Fibroblast of lung (primary cell): ENCODE measurements at regions not wholly inside any gene's neighbourhood (a gene's known extent, or its start where the extent isn't known, plus 50 kb on each side); places are given as distances from the start of the nearest gene placed in this dataset.

Experiments used
- DNase-seq, 2 donors: peaks; one replicate each; pipeline versions ENCODE4 v3.0.0 to v3.0.0-alpha.2; 2010; ENCODE audit warnings: low read depth in 2 of 2
- H2AFZ ChIP-seq: 2 replicates; pipeline ENCODE4 v1.5.1; 2012; ENCODE audit warnings: low read length, control low read depth, inconsistent platforms
- H3K27ac ChIP-seq: 2 replicates; pipeline ENCODE4 v1.5.1; 2011; ENCODE audit warnings: low read length, control low read depth; ENCODE audit not compliant: insufficient read depth
- H3K27me3 ChIP-seq: 2 replicates; pipeline ENCODE4 v1.5.1; 2011; ENCODE audit warnings: mild to moderate bottlenecking, low read length; ENCODE audit not compliant: control insufficient read depth, insufficient read depth
- H3K36me3 ChIP-seq: 2 replicates; pipeline ENCODE4 v1.5.1; 2011; ENCODE audit warnings: low read length; ENCODE audit not compliant: control insufficient read depth, insufficient read depth
- H3K4me1 ChIP-seq: 2 replicates; pipeline ENCODE4 v1.5.1; 2011; ENCODE audit warnings: low read length; ENCODE audit not compliant: control insufficient read depth, insufficient read depth; ENCODE audit errors: extremely low read depth
- H3K4me2 ChIP-seq: 2 replicates; pipeline ENCODE4 v1.5.1; 2011; ENCODE audit warnings: low read length, control low read depth; ENCODE audit not compliant: insufficient read depth; ENCODE audit errors: extremely low read depth
- H3K4me3 ChIP-seq, 4 experiments: fragments of 200-600 bp in 1 of 4; sonication (generic) in 1 of 4; replicated peaks in 1 of 4; 2 replicates each; pipeline ENCODE4 v1.5.1; 2011 to 2016; ENCODE audit warnings: low read length in 4 of 4, low read depth in 3 of 4, mild to moderate bottlenecking in 3 of 4, control low read depth in 2 of 4, inconsistent platforms in 1 of 4, mixed read lengths in 1 of 4; ENCODE audit not compliant: insufficient read depth in 1 of 4; ENCODE audit errors: control extremely low read depth in 1 of 4
- H3K79me2 ChIP-seq: 2 replicates; pipeline ENCODE4 v1.5.1; 2012; ENCODE audit warnings: mild to moderate bottlenecking, low read length, inconsistent platforms; ENCODE audit not compliant: control insufficient read depth, insufficient read depth
- H3K9ac ChIP-seq: 2 replicates; pipeline ENCODE4 v1.5.1; 2011; ENCODE audit warnings: mild to moderate bottlenecking, low read length, control low read depth; ENCODE audit not compliant: insufficient read depth
- H3K9me3 ChIP-seq: 2 replicates; pipeline ENCODE4 v1.5.1; 2012; ENCODE audit warnings: low read depth, low read length; ENCODE audit not compliant: control insufficient read depth, insufficient read depth
- H4K20me1 ChIP-seq: 2 replicates; pipeline ENCODE4 v1.5.1; 2011; ENCODE audit warnings: low read length; ENCODE audit not compliant: control insufficient read depth, insufficient read depth; ENCODE audit errors: extremely low read depth
- CTCF ChIP-seq, 2 donors: IDR thresholded peaks in 1 of 2; conservative IDR thresholded peaks in 1 of 2; 1 replicate in 1 of 2; 2 replicates in 1 of 2; pipeline ENCODE4 v1.5.1; 2011 to 2012; ENCODE audit warnings: low read length in 2 of 2, control low read depth in 1 of 2, inconsistent platforms in 1 of 2, low read depth in 1 of 2, mild to moderate bottlenecking in 1 of 2
- EZH2 ChIP-seq: IDR thresholded peaks from 2 replicates; pipeline ENCODE4 v1.5.1; 2012; ENCODE audit warnings: low read length, control low read depth, mild to moderate bottlenecking; ENCODE audit errors: missing control alignments

DNA sequence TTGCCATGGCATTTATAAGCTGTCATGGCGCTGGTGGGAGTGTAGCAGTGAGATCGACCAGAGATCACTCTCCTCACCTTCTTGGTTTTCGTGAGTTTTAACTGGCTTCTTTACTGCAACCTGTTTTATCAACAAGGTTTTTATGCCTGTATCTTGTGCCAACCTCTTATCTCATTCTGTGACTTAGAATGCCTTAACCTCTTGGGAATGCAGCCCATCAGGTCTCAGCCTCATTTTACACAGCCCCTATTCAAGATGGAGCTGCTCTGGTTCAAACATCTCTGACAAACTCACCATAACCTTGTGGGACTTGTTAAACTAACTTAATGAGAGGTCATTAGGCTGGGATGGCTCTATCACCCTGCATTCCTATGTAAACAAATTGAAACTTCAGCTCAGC lies 151.3 kb downstream of the CAND1 start:
- H3K4me3 ChIP-seq, result no peak overlapping the region
- no peaks in the 10 kb centered on the region for H4K20me1 ChIP-seq
- H3K4me1 ChIP-seq, result no peaks in the 10 kb centered on the region
- H3K9me3 ChIP-seq, result no peaks in the 10 kb centered on the region
- no peak overlapping the region for H3K4me2 ChIP-seq
- H3K27me3 ChIP-seq, result no peaks in the 10 kb centered on the region
- TF ChIP-seq EZH2 (no peak), CTCF (conservative IDR thresholded peaks at IDR 0.05 in 1 of 2, IDR thresholded peaks at IDR 0.05 in 1 of 2; ENCODE audit: low read depth in 1 of 2, low read length in 2 of 2) (no peak)
- H2AFZ ChIP-seq, result no peak overlapping the region
- DNase-seq, result no peak
- H3K27ac ChIP-seq, result no peak overlapping the region
- H3K36me3 ChIP-seq, result no peaks in the 10 kb centered on the region
- H3K79me2 ChIP-seq, result no peaks in the 10 kb centered on the region
- no peak overlapping the region for H3K9ac ChIP-seq

GRCh38 chr12:67422081-67422480 lies 152.9 kb downstream of the CAND1 start:
- Histone ChIP-seq H3K79me2 (no peaks in the 10 kb centered on the region), H3K27ac (no peak overlapping the region), H3K36me3 (no peaks in the 10 kb centered on the region), H3K4me2 (no peak overlapping the region), H3K9me3 (no peaks in the 10 kb centered on the region), H3K9ac (no peak overlapping the region), H3K4me1 (peaks cover 8% of the 10 kb centered on the region), H4K20me1 (no peaks in the 10 kb centered on the region), H3K27me3 (no peaks in the 10 kb centered on the region), H2AFZ (no peak overlapping the region), H3K4me3 (no peak overlapping the region)
- DNase-seq, result no peak
- TF ChIP-seq CTCF (conservative IDR thresholded peaks at IDR 0.05 in 1 of 2, IDR thresholded peaks at IDR 0.05 in 1 of 2; ENCODE audit: low read depth in 1 of 2, low read length in 2 of 2), result no peak
- TF ChIP-seq EZH2, result no peak

GRCh38 chr12:67424784-67425183 lies 155.6 kb downstream of the CAND1 start:
- Histone ChIP-seq H3K36me3 (no peaks in the 10 kb centered on the region), H3K27me3 (no peaks in the 10 kb centered on the region), H3K27ac (no peak overlapping the region), H3K79me2 (no peaks in the 10 kb centered on the region), H3K4me2 (no peak overlapping the region), H3K9me3 (no peaks in the 10 kb centered on the region), H3K9ac (no peak overlapping the region), H3K4me3 (no peak overlapping the region), H3K4me1 (peaks cover 8% of the 10 kb centered on the region), H2AFZ (no peak overlapping the region), H4K20me1 (no peaks in the 10 kb centered on the region)
- TF ChIP-seq CTCF (conservative IDR thresholded peaks at IDR 0.05 in 1 of 2, IDR thresholded peaks at IDR 0.05 in 1 of 2; ENCODE audit: low read depth in 1 of 2, low read length in 2 of 2), result no peak
- no peak for TF ChIP-seq EZH2
- DNase-seq, result no peak
